ENCODE measurements at regions not wholly inside any gene's neighbourhood (a gene's known extent, or its start where the extent isn't known, plus 50 kb on each side); places are given as distances from the start of the nearest gene placed in this dataset.
"Not testable (repeated sequence)": the region's sequence is repeated elsewhere in the genome, so short reads cannot be mapped to it uniquely, and the experiment has no call there.

DNA sequence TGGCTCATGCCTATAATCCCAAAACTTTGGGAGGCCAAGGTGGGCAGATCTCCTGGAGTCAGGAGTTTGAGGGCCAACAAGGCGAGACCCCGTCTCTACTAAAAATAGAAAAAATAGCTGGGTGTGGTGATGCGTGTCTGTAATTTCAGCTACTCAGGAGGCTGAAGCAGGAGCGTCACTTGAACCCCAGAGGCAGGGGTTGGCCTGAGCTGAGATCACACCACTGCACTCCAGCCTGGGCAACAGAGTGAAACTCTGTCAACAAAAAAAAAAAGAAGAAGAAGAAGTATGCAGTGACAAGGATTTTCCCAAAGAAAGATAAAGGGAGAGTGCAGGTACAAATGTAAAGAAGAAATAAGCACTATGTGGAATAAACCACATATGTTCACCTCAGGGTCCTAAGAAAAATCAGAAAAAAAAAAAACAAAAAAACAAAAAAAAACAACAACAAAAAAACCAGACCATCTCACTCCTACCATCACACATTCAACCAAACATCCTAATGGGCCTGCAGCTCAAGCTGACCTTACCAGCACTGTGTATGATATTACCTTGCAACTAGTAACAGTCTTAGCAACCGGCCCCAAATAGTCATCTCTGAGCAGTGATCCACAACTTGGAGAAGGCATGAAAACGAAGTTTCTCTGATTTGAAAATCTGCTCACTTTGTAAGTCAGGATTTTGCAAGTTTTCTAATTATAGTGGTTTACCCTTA, 296.7 kb upstream of the PROK2 start:
- no peaks in the 10 kb centered on the region for H3K9me3 ChIP-seq (replicated peaks; ENCODE audit: control insufficient read depth, low read depth, low read length)
- no peak for DNase-seq
- H3K27me3 ChIP-seq (ENCODE audit: control insufficient read depth, insufficient read depth, low read length) = no peaks in the 10 kb centered on the region
- no peaks in the 10 kb centered on the region for H3K36me3 ChIP-seq (ENCODE audit: control insufficient read depth, insufficient read depth, low read length)
- H3K4me3 ChIP-seq (ENCODE audit: low read length) = no peak overlapping the region
- peaks cover 5% of the 10 kb centered on the region for H3K4me1 ChIP-seq (ENCODE audit: control insufficient read depth, insufficient read depth, low read length)
- no peak overlapping the region for H3K27ac ChIP-seq (ENCODE audit: low read length)
- 80% methylated on average over 2 of the region's 6 CpGs for WGBS (ENCODE audit: insufficient coverage)

DNA sequence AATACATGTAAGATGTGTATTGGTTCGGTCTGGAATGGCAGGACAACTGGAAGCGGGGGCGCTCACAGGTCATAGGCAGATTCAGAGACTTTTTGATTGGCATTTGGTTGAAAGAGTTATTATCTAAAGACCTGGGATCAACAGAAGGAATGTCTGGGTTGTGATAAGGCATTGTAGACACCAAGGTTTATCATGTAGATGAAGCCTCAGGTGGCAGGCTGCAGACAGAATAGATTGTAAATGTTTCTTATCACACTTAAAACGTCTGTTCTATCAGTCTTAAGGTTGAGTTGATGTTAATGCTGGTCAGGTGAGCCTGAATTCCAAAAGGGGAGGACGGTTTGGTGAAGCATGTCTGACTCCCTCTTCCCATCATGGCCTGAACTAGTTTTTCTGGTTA, 295.9 kb upstream of the PROK2 start:
- Histone ChIP-seq H3K4me3 (ENCODE audit: low read length) (no peak overlapping the region), H3K9me3 (replicated peaks; ENCODE audit: control insufficient read depth, low read depth, low read length) (peaks cover 4% of the 10 kb centered on the region), H3K4me1 (ENCODE audit: control insufficient read depth, insufficient read depth, low read length) (peaks cover 5% of the 10 kb centered on the region), H3K27ac (ENCODE audit: low read length) (no peak overlapping the region), H3K27me3 (ENCODE audit: control insufficient read depth, insufficient read depth, low read length) (no peaks in the 10 kb centered on the region), H3K36me3 (ENCODE audit: control insufficient read depth, insufficient read depth, low read length) (no peaks in the 10 kb centered on the region)
- no peak for DNase-seq
- 93% methylated on average over 3 of the region's 5 CpGs for WGBS (ENCODE audit: insufficient coverage)

DNA sequence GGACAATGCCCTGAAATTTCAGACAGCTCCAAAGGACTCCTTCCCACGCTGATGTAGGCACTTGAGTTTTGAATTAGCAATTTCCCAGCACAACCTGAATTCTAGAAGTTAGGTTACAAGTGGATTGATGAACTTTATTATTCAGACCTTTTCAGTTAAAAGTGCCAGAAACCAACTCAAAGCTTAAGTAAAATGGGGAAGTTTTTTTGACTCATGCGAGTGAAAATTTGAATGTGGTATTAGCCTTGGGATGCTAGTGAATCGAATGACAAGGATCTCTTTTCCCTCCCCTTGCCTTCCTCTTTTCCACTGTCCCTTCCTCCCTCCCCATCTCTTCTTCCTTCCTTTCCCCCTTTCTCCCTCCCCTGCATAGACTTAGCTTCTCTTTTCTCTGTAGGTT, 295.1 kb upstream of the PROK2 start:
- Histone ChIP-seq H3K27me3 (ENCODE audit: control insufficient read depth, insufficient read depth, low read length) (no peaks in the 10 kb centered on the region), H3K27ac (ENCODE audit: low read length) (no peak overlapping the region), H3K4me3 (ENCODE audit: low read length) (no peak overlapping the region), H3K9me3 (replicated peaks; ENCODE audit: control insufficient read depth, low read depth, low read length) (peaks cover 4% of the 10 kb centered on the region), H3K4me1 (ENCODE audit: control insufficient read depth, insufficient read depth, low read length) (peaks cover 2% of the 10 kb centered on the region), H3K36me3 (ENCODE audit: control insufficient read depth, insufficient read depth, low read length) (no peaks in the 10 kb centered on the region)
- no CpG with 5 or more reads among the region's 3 CpGs for WGBS (ENCODE audit: insufficient coverage)
- DNase-seq = no peak

DNA sequence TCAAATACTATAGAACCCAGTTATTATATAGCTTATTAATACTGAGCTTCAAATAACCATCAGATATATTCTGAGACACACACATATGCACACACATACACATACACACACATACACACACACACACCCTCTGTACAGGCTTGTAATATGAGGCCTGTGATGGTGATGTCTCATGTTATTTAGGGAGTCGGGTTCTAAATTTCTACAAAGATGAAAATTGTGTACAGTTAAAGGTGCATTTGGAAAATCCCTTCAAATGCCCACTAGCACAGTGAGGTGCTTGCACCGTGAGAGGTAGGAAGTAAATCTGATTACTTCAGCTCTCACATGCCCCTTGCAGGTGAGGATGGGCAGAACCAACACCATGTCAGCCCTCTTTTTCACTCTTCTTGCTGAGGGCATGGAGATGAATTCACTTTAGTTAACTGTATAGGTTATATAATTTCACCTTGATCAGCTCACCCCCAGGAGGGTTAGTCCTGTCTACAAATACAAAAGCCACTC, 294.5 kb upstream of the PROK2 start:
- no peak for DNase-seq
- H3K9me3 ChIP-seq (replicated peaks; ENCODE audit: control insufficient read depth, low read depth, low read length) = peaks cover 4% of the 10 kb centered on the region
- no peaks in the 10 kb centered on the region for H3K27me3 ChIP-seq (ENCODE audit: control insufficient read depth, insufficient read depth, low read length)
- no peaks in the 10 kb centered on the region for H3K4me1 ChIP-seq (ENCODE audit: control insufficient read depth, insufficient read depth, low read length)
- no peak overlapping the region for H3K4me3 ChIP-seq (ENCODE audit: low read length)
- no CpG with 5 or more reads among the region's 2 CpGs for WGBS (ENCODE audit: insufficient coverage)
- H3K27ac ChIP-seq (ENCODE audit: low read length) = no peak overlapping the region
- no peaks in the 10 kb centered on the region for H3K36me3 ChIP-seq (ENCODE audit: control insufficient read depth, insufficient read depth, low read length)

DNA sequence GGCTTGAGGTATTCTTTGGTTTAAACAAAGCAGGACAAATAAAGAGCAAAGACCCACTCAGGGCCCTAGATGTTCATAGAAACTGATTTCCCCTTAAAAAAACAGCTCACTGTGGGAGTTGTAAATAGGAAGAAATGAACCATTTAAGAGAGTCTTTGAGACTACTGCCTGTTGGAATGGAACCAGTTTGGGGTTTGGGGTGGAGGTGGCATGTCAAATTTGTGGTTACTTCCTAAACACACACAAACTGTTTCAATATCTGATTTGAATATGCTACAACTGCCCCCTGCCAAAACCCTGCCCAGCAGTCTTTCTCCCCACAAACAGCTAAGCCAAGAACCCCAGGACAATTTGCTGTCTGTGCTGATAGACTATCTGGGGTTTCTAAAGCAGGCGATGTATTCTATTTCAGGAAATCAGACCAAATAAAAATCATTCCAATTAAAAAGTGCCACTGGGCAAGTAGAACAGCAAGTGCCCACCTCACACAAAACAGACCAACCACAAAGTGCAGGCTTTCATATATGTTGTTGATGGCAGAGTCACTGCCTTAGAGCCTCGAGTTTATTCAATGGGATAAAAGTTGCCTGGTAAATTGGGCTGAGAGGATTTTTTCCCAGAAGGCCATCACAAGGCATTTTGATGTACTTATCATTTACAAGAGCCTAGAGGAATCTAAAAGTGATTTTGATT, 293.9 kb upstream of the PROK2 start:
- Histone ChIP-seq H3K9me3 (replicated peaks; ENCODE audit: control insufficient read depth, low read depth, low read length) (peaks cover 4% of the 10 kb centered on the region), H3K4me1 (ENCODE audit: control insufficient read depth, insufficient read depth, low read length) (no peaks in the 10 kb centered on the region), H3K27me3 (ENCODE audit: control insufficient read depth, insufficient read depth, low read length) (no peaks in the 10 kb centered on the region), H3K27ac (ENCODE audit: low read length) (no peak overlapping the region), H3K36me3 (ENCODE audit: control insufficient read depth, insufficient read depth, low read length) (no peaks in the 10 kb centered on the region), H3K4me3 (ENCODE audit: low read length) (no peak overlapping the region)
- no peak for DNase-seq
- WGBS (ENCODE audit: insufficient coverage) = no CpG with 5 or more reads among the region's 2 CpGs

DNA sequence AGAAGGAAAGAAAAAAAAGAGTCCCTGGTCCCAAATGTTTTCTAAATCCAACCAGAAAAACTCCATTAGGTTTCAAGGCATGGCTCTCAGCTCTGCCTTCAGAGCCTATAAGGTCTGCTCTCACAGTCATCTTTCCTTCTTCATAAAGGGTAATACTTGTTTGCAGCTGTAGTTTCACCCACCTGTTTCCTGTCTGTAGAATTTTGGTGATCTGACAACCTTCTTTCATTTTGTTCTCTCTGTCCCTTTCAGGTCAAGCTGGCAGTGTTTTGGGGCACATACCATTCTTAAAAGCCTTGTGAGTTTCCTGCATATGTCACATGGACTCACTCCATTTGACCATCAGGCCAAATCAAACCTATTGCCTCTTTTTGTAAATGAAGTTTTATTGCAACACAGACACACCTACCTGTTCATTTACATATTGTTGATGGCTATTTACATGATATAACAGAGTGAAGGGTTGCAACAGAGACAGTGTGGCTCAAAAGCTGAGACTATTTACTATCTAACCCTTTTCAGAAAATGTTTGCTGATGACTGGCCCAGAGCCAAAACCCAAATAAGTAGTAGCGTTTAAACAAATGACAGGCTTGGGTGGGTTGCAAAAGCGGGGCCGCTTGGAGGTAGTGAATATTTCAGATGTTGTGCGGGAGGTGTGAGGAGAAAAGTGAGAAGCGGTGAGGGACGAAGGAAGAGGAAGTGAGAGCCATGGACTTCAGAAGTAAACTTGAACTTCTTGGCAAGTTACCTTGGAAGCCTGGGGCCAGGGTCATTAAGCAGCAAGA, 292.7 kb upstream of the PROK2 start:
- WGBS (ENCODE audit: insufficient coverage) = 54% methylated on average over 6 of the region's 6 CpGs
- H3K4me3 ChIP-seq (ENCODE audit: low read length) = no peak overlapping the region
- no peaks in the 10 kb centered on the region for H3K36me3 ChIP-seq (ENCODE audit: control insufficient read depth, insufficient read depth, low read length)
- no peaks in the 10 kb centered on the region for H3K27me3 ChIP-seq (ENCODE audit: control insufficient read depth, insufficient read depth, low read length)
- H3K9me3 ChIP-seq (replicated peaks; ENCODE audit: control insufficient read depth, low read depth, low read length) = peaks cover 4% of the 10 kb centered on the region
- no peaks in the 10 kb centered on the region for H3K4me1 ChIP-seq (ENCODE audit: control insufficient read depth, insufficient read depth, low read length)
- DNase-seq = no peak
- no peak overlapping the region for H3K27ac ChIP-seq (ENCODE audit: low read length)

DNA sequence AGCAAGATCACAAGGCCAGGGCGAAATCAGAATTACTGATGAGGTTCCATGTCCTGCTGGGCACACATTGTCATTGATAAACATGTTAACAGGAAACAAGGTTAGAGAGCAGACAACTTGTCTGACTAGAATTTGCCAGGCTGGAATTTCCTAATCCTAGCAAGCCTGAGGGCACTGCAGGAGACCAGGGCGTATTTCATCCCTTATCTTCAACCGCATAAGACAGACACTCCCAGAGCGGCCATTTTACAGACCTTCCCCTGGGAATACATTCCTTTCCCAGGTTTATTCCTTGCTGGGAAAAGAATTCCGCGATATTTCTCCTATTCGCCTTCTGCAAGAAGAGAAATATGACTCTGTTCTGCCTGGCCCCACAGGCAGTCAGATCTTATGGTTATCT, 290.9 kb upstream of the PROK2 start:
- 95% methylated on average over 6 of the region's 7 CpGs for WGBS (ENCODE audit: insufficient coverage)
- H3K36me3 ChIP-seq (ENCODE audit: control insufficient read depth, insufficient read depth, low read length); H3K4me1 ChIP-seq (ENCODE audit: control insufficient read depth, insufficient read depth, low read length); H3K4me3 ChIP-seq (ENCODE audit: low read length); DNase-seq; H3K27me3 ChIP-seq (ENCODE audit: control insufficient read depth, insufficient read depth, low read length); H3K27ac ChIP-seq (ENCODE audit: low read length); H3K9me3 ChIP-seq (replicated peaks; ENCODE audit: control insufficient read depth, low read depth, low read length): not testable (repeated sequence)

DNA sequence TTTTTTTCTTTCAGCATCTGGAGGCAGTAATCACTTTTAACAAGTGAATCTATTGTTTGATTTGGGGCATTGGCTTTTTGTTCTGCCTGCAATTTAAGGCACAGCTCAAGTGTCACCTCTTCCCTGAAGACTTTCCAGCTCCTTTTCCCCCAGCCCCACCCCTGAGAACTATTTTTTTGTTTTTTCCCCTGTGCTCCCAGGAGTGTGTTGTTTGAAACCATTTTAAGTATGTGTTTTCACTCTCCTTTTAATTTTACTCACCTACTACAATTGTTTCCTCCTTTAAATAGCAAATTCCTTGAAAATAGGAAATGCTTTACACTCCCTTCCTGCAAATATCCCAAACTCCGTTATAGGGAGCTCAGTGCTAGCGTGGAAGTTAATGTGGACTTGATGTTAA, 286.7 kb upstream of the PROK2 start:
- no CpG with 5 or more reads among the region's 2 CpGs for WGBS (ENCODE audit: insufficient coverage)
- Histone ChIP-seq H3K9me3 (replicated peaks; ENCODE audit: control insufficient read depth, low read depth, low read length) (peaks cover 4% of the 10 kb centered on the region), H3K4me1 (ENCODE audit: control insufficient read depth, insufficient read depth, low read length) (no peaks in the 10 kb centered on the region), H3K4me3 (ENCODE audit: low read length) (no peak overlapping the region), H3K27me3 (ENCODE audit: control insufficient read depth, insufficient read depth, low read length) (no peaks in the 10 kb centered on the region), H3K27ac (ENCODE audit: low read length) (no peak overlapping the region), H3K36me3 (ENCODE audit: control insufficient read depth, insufficient read depth, low read length) (no peaks in the 10 kb centered on the region)
- DNase-seq = no peak

DNA sequence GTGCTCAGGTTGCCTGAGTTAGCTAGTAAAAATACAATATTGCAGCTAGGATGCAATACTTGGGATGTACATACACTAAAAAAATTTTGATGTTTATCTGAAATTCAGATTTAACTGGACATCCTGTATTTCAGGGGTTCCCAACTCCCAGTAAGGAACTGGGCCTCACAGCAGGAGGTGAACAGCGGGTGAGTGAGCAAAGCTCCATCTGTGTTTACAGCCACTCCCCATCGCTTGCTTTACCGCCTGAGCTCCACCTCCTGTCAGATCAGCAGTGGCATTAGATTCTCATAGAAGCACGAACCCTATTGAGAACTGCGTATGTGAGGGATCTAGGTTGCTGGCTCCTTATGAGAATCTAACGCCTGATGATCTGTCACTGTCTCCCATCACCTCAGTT, 285.1 kb upstream of the PROK2 start:
- H3K27me3 ChIP-seq (ENCODE audit: control insufficient read depth, insufficient read depth, low read length) = no peaks in the 10 kb centered on the region
- no peaks in the 10 kb centered on the region for H3K4me1 ChIP-seq (ENCODE audit: control insufficient read depth, insufficient read depth, low read length)
- H3K27ac ChIP-seq (ENCODE audit: low read length) = no peak overlapping the region
- DNase-seq = no peak
- H3K9me3 ChIP-seq (replicated peaks; ENCODE audit: control insufficient read depth, low read depth, low read length) = no peaks in the 10 kb centered on the region
- 100% methylated on average over 1 of the region's 6 CpGs for WGBS (ENCODE audit: insufficient coverage)
- no peak overlapping the region for H3K4me3 ChIP-seq (ENCODE audit: low read length)
- H3K36me3 ChIP-seq (ENCODE audit: control insufficient read depth, insufficient read depth, low read length) = no peaks in the 10 kb centered on the region

DNA sequence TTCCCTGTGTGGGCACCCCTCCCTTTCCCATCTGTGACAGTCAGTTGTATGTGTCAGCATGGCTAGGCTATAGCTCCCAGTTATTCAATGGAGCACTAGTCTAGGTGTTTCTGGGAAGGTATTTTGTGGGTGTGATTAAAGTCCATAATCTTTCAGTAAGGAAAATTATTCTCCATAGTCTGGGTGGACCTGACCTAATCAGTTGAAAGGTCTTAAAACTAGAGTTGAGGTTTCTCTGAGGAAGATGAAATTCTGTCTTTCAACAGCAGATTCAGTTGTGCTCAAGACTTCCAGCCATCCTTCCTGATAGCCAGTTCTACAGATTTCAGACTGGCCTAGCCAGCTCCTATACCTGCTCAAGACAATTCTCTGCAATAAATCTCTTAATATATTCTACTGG, 284.6 kb upstream of the PROK2 start:
- Histone ChIP-seq H3K9me3 (replicated peaks; ENCODE audit: control insufficient read depth, low read depth, low read length) (no peaks in the 10 kb centered on the region), H3K36me3 (ENCODE audit: control insufficient read depth, insufficient read depth, low read length) (no peaks in the 10 kb centered on the region), H3K27me3 (ENCODE audit: control insufficient read depth, insufficient read depth, low read length) (no peaks in the 10 kb centered on the region), H3K4me3 (ENCODE audit: low read length) (no peak overlapping the region), H3K4me1 (ENCODE audit: control insufficient read depth, insufficient read depth, low read length) (no peaks in the 10 kb centered on the region), H3K27ac (ENCODE audit: low read length) (no peak overlapping the region)
- DNase-seq = no peak

Data from muscle of leg (tissue), 3 donors.